ENCODE measurements at regions not wholly inside any gene's neighbourhood (a gene's known extent, or its start where the extent isn't known, plus 50 kb on each side); places are given as distances from the start of the nearest gene placed in this dataset.

DNA sequence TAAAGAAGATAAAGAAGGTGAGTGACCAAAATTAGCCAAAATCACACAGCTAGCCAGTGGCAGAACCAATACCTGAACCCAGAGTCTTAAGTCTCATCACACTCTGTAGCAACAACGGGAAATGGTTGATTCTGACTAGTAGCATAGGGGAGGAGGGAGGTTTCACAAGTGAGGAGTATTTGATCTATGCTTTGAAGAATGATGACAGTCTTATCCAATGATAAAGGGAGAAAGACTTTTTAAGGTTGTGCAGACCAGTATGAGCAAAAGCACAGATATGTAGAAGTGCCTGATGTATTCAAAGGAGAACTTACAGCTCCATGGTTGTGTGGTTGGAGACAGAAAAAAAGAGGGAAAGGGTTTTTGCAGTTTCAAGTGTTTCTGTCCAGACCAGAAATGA lies 50.7 kb upstream of the LINC00305 start:
- H3K4me3 ChIP-seq (ENCODE audit: low read depth, low read length): no peak overlapping the region
- no peak overlapping the region for H3K4me2 ChIP-seq (ENCODE audit: low read length)
- no peaks in the 10 kb centered on the region for H3K27me3 ChIP-seq (ENCODE audit: control insufficient read depth, insufficient read depth, low read length)
- H3K9me3 ChIP-seq (ENCODE audit: control insufficient read depth, low read length): no peaks in the 10 kb centered on the region
- no peaks in the 10 kb centered on the region for H3K79me2 ChIP-seq
- H2AFZ ChIP-seq: no peak overlapping the region
- H3K27ac ChIP-seq: no peak overlapping the region
- H3K4me1 ChIP-seq: no peaks in the 10 kb centered on the region
- no peak for TF ChIP-seq CTCF (IDR thresholded peaks at IDR 0.05)
- H3K9ac ChIP-seq: no peak overlapping the region
- H3K36me3 ChIP-seq (ENCODE audit: control insufficient read depth, insufficient read depth, low read length): no peaks in the 10 kb centered on the region
